Tibial nerve (tissue), 3 donors: ENCODE measurements at regions not wholly inside any gene's neighbourhood (a gene's known extent, or its start where the extent isn't known, plus 50 kb on each side); places are given as distances from the start of the nearest gene placed in this dataset.

Experiments
- POLR2A ChIP-seq, 2 donors: fragments of 450-650 bp; IDR thresholded peaks; one replicate each; pipeline ENCODE4 v1.6.1; 2017; ENCODE audit warnings: antibody characterized with exemption in 2 of 2, mild to moderate bottlenecking in 2 of 2, moderate library complexity in 2 of 2
- TF ChIP-seq, protein P1 (sequence below), 5 experiments: fragments of 200-600 bp in 3 of 5; fragments of 450-650 bp in 2 of 5; sonication (generic) in 3 of 5; IDR thresholded peaks; one replicate each; pipeline ENCODE4 v1.5.1; 2016 to 2019; ENCODE audit warnings: antibody characterized with exemption in 5 of 5, mild to moderate bottlenecking in 3 of 5, moderate library complexity in 2 of 5

DNA sequence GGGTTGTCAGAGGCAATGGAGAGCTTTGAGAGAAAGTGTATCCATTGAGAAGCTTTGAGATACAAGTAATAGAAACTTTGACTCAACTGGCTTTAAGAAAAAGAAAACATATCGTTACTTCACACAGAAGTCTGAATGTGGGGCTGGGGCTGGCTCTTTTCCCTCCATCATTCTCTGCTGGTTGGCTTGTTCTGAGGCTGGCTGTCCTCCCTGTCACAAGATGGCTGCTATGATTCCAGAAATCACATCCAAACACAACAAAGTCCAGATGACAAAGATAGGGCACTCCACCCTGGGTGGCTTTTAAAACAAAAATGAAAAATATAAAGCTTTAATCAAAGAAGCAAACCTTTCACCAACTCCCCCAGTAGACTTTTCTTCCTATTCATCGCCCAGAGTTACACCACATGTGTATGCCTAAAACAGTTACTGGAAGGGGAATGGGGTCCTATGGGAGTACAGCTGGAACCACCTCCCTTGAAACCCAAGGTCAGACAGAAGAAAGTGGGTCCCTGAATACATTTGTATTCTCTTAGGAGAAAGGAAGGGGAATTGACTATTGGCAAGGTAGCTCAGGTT lies 284.3 kb downstream of the GAS1 start:
- TF ChIP-seq, protein P1, sequence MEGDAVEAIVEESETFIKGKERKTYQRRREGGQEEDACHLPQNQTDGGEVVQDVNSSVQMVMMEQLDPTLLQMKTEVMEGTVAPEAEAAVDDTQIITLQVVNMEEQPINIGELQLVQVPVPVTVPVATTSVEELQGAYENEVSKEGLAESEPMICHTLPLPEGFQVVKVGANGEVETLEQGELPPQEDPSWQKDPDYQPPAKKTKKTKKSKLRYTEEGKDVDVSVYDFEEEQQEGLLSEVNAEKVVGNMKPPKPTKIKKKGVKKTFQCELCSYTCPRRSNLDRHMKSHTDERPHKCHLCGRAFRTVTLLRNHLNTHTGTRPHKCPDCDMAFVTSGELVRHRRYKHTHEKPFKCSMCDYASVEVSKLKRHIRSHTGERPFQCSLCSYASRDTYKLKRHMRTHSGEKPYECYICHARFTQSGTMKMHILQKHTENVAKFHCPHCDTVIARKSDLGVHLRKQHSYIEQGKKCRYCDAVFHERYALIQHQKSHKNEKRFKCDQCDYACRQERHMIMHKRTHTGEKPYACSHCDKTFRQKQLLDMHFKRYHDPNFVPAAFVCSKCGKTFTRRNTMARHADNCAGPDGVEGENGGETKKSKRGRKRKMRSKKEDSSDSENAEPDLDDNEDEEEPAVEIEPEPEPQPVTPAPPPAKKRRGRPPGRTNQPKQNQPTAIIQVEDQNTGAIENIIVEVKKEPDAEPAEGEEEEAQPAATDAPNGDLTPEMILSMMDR (IDR thresholded peaks at IDR 0.05), result no peak
- no peak for TF ChIP-seq POLR2A (IDR thresholded peaks at IDR 0.05)
